NCI-H748 (cell line): ENCODE measurements at regions not wholly inside any gene's neighbourhood (a gene's known extent, or its start where the extent isn't known, plus 50 kb on each side); places are given as distances from the start of the nearest gene placed in this dataset.
A peak's percentile ranks its signal among the peaks of the same experiment; 100 is the strongest.

ENCODE experiments used
- DNase-seq: peaks from one replicate; lab custom pipeline; 2025; ENCODE audit not compliant: unreplicated experiment; lab: John Stamatoyannopoulos, UW

GRCh38 chr15:88403351-88403791 is 63.8 kb downstream of the MRPL46 start:
- no peak for DNase-seq

DNA sequence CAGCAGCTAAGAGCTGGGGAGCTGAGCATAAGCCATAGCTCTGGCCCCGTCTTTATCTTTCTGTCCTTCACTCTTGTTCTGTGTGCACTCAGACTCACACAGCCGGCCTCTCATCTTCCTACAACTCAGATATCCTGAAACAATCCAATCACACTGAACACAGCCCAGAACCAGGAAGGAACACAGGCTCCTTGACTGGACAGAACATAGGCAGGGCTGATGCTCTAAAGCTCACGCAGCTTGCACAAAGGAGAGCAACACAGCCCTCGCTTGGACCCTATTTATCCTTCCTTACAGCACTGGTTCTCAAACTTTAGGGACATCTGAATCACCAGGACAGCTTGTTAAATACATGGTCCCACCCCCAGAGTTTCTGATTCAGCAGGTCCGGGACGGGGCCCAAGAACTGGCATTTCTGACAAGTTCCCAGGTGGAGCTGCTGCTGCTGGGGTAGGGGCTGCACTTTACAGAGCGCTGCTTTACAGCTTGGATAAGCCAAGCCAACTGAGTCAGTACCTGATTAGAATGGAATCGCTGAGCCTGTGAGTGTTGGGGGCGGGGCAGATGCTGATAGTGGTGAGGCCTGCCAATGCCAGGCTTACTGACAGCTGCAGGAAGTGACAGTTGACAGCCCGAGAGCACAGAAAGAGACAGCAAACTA is 65.1 kb downstream of the MRPL46 start:
- DNase-seq, result no peak

GRCh38 chr15:88401251-88401995 is 65.8 kb downstream of the MRPL46 start:
- no peak for DNase-seq

- no peak for DNase-seq
Observed at GRCh38 chr15:88400591-88401250, 66.5 kb downstream of the MRPL46 start.

GRCh38 chr15:88400084-88400483 is 67.1 kb downstream of the MRPL46 start:
- DNase-seq, result no peak

DNA sequence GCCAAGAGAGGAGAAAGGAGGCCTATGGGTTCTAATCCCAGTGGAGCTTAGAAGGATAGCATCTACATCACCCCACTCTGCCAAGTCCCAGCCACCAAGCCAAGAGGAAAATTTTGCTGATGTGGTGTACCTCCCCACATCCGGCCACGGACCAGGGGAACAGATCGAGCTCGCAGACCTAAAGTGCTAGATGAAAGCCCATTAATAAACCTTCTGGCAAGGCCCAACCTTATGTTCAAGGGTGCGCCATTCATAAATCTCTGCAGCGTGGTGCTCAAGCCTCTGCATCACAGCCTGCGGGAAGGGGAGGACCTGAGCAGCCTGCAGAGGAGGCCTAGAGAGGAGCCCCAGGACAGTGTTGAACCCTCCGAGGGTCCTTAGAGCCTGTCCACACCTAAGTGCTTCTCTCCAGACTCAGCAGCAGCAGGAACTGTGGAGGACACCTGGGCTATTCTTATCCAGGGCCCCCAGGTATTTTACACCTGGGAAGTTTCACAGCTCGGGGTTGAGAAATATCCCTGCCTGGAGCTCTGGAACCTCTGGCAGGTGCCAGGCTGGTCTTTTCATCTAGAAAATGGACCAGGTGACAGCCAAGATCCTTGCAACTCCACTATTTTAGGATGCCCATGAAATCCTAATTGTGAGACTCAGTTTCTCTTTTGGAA is 68.0 kb downstream of the MRPL46 start:
- DNase-seq, result no peak

- DNase-seq, result no peak
Observed at GRCh38 chr15:88398011-88398410, 69.2 kb downstream of the MRPL46 start.

- no peak for DNase-seq
Observed at GRCh38 chr15:88397506-88397905, 69.7 kb downstream of the MRPL46 start.

DNA sequence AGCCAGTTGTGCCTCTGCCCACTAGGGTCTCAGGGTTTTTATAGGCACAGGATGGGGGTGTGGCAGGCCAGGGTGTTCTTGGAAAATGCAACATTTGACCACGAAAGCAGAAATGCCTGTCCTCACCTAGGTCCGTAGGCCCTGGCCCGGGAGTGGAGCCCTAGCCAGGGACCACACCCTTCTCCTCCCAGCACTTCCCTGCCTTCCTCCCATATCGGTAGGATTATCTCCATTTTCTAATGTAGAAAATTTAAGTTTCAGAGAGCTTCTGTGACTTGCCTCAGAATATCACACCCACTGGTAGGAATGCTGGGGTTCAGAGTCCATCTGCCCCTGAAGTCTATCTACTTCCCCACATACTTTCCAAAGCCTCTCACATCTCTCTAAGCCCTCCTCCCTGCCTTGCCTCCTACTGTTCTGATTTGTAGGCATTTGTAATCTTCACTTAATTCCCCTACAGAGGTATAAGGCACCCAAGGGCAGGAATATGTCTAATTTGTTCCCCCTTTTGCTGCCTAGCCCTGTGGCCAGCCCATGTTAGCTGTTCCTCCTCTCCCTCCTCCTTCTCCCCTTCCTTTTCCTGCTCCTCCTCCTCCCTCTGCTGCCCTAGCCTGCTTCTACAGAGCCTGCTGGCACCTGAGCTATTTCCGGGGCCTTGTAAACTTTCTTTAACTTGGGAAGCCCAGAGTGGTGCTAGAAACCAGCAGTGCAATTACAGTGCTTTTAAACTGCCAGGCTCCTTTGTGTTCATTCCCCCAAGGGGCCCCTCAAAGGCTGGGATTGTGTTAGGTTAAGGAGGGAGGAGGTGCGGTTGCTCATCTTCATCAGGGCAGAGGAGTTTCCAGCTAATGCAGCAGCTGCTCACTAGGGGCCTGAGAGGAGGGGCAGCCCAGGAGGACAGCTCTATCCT is 71.1 kb downstream of the MRPL46 start:
- DNase-seq, result no peak

- no peak for DNase-seq
Observed at GRCh38 chr15:88395241-88395640, 71.9 kb downstream of the MRPL46 start.

- DNase-seq, result no peak
Observed at GRCh38 chr15:88394553-88395145, 72.5 kb downstream of the MRPL46 start.

GRCh38 chr15:88393719-88394519 is 73.3 kb downstream of the MRPL46 start:
- DNase-seq, result no peak

DNA sequence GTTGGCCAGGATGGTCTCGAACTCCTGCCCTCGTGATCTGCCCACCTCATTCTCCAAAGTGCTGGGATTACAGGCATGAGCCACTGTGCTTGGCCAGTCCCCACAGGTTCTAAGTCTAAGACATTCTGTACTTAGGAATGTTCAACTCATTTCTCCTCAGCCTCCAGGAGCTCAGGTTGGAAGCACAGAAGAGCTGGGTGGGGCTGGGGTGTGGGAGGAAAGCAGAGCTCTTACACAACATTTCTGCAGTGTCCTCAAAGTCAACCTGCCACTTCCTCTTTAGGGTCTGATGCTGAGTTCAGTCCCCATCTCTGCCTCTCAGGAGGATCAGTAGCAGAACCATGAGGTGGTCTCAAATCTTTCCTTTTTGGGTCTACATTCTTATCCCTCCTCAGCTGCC is 75.5 kb downstream of the MRPL46 start:
- no peak for DNase-seq

DNA sequence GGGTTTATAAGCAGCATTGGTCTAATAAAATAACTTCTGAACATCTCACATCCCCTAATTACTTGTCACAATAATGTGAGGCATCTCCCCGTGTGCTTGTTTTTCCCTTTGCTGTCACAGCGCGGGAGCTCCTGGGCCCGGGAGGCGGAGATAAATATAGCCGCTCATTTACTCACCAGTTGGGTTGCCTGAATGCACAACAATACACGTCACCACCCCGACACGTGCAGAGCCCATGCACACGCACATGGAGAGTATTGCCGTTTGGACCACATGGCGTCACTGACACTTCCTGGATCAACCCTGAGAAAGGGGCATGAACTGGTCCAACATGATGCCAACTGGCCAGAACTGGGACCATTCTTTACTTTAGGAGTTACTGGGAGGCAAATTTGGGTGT is 76.2 kb downstream of the MRPL46 start:
- DNase-seq, result peak; percentile 1

DNA sequence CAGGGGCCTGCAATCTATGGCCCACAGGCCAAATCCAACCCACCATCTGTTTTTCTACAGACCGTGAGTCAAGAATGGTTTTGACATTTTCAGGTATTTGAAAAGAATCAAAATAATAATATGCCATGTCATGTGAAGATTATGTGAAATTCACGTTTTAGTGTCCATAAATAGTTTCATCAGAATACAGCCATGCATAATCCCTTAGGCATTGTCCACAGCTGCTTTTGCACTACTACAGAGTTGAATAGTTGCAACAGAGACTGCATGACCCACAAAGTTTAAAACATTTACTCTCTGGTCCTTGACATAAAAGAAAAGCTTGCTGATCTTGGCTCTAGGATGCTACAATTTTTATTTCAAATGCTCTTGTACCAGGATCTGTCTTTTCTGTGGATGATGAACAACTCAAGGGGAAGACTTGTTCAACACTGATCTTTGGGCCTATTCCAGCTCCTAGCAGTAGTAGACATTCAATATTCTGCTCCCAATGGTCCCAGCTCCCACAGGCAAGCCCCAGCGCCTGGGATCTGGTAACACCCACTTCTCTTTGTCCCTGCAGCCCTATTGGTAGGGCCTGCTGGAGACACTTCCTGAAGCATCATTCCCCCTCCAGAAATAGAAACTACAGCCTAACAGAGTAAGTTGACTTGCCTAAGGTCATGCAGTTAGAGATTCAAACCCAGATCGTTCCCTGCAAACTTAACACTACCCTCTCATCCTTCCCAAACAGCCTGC is 76.9 kb downstream of the MRPL46 start:
- no peak for DNase-seq

DNA sequence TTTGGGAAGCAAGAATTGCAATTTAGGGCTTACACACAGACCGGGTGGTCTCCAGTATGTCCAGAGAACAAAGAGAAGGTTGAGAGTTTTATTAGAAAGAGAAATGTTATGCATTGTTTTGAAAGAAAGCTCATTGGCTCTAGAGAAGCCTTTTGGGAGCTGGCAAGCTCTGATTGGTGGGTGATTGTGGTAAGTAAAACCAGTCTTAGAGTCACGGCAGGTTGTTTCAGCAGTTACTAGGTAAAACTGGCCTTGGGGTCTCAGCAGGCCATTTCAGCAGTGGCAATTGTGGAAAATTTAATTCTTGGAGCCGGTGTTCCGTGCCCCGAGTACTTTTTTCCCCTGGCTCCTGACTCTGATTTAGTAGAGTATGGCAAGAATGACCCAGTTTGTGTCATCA is 78.1 kb downstream of the MRPL46 start:
- no peak for DNase-seq

DNA sequence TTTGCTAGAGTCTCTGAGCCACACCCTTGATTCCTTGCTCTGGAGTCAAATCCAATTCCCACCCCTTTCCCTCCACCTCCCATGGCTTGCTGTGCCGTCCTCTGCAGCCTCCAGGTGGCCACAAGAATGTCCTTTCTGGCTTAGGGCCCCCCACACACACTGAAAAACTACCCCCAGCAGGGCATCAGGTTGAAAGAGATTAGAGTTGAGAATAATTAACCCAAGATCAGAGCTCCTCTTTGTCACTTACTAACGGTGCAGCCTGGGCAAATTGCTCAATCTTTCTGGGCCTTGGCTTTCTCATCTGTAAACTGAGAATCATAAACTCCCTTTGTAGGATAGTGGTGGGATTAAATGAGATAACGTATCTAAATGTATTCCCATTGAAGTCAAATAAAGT is 78.5 kb downstream of the MRPL46 start:
- DNase-seq, result no peak

- no peak for DNase-seq
Observed at GRCh38 chr15:88385078-88385700, 82.0 kb downstream of the MRPL46 start.
